ENCODE measurements at regions not wholly inside any gene's neighbourhood (a gene's known extent, or its start where the extent isn't known, plus 50 kb on each side); places are given as distances from the start of the nearest gene placed in this dataset.
"Not testable (repeated sequence)": the region's sequence is repeated elsewhere in the genome, so short reads cannot be mapped to it uniquely, and the experiment has no call there.

GRCh38 chr1:81722631-81723328 lies 78.0 kb upstream of the ADGRL2 start:
- not testable (repeated sequence) for TF ChIP-seq CTCF, POLR2A (IDR thresholded peaks at IDR 0.05)
